GM21526 (cell line): ENCODE measurements at regions not wholly inside any gene's neighbourhood (a gene's known extent, or its start where the extent isn't known, plus 50 kb on each side); places are given as distances from the start of the nearest gene placed in this dataset.
A peak's percentile ranks its signal among the peaks of the same experiment; 100 is the strongest.
"Not testable (repeated sequence)": the region's sequence is repeated elsewhere in the genome, so short reads cannot be mapped to it uniquely, and the experiment has no call there.

Experiments used
- ATAC-seq: cut with Tn5 transposase; IDR thresholded peaks from one replicate; pipeline ENCODE4 v1.9.1; 2021; ENCODE audit warnings: moderate library complexity; ENCODE audit not compliant: unreplicated experiment, low FRiP score

DNA sequence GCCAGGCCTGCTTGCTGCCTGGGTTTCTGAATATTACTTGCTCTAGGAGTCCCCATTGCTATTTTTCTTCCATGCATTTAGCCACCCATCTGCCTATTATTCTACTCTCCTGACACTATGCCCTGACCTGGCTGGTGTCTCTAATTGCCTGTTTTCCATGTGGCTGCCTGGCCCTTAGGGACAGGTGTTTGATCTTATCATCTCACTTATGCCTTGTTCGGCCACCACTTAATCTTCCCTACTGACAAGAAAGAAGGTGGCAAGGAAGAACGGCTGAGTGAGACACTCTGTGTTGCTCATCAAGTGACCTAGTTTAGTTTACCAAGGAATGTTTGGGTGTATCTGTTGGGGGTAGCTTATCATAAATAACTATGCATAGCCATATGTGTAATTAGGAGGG, 50.4 kb upstream of the RAPH1 start:
- ATAC-seq, result no peak

DNA sequence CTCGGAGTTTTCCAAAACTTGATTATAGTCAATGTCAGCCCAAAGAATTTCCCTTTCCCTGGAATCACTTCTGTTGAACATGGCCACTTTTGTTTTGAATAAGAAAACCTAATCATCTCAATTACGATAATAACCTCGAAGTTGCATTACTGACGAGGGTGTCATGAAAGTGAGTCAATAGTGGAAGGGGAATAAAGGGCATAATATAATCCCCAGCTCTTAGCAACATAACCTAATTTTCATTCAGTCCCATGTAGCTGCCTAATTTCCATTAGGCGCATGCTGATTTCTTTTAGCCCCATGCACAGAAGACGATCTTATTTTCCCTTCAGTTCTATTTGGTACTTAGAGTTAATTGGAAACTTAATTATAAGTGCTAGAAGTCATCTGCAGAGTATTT, 51.1 kb upstream of the RAPH1 start:
- no peak for ATAC-seq

DNA sequence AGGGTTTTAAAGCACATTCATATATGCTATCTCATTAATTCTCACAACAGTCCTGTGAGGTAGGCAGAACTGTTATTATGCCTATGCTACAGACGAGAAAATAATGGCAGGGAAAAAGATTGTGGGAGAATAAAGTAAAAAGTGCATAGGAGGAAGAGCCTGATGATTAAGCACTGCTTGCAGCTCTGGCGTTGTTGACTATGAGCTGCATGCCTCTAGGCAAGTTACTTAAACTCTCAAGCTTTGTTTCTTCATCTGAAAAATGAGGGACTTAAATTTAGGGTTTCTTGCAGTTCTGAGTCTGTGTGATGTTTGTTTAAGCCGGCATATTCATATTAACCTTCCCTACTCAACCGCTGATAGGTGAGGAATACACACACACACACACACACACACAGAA, 51.6 kb upstream of the RAPH1 start:
- no peak for ATAC-seq

DNA sequence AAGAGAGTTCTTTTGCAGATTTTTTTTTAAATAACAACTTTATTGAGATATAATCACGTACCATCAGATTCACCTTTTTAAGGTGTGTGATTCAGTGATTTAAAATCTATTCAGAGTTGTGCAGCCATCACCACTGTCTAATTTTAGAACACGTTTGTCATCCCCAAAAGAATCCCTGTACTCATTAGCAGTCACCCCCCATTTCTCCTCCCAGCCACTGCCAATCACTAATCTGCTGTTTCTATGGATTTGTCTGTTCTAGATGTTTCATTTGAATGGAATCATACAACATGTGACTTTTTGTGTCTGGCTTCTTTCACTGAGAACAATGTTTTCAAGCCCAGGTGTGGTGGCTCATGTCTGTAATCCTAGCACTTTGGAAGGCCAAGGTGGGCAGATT, 55.4 kb upstream of the RAPH1 start:
- no peak for ATAC-seq

DNA sequence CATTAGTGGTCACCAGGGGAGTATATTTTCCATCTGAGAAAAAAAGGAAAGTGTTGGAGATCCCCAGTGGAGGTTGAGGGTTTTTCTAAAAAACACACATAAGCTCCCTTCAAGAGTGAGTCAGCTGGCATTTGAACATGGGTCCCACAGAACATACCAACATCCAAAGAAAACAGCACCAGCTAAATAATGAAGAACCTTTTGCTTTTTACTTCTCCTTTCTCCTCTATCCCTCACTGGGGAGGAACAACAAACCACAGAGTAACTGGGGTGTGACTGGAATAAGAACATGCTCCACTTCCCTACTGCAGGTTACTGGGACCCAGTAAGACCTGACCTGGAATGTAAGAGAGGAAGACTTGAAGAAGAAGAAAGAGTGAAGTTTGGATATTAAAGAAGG, 56.5 kb upstream of the RAPH1 start:
- no peak for ATAC-seq

DNA sequence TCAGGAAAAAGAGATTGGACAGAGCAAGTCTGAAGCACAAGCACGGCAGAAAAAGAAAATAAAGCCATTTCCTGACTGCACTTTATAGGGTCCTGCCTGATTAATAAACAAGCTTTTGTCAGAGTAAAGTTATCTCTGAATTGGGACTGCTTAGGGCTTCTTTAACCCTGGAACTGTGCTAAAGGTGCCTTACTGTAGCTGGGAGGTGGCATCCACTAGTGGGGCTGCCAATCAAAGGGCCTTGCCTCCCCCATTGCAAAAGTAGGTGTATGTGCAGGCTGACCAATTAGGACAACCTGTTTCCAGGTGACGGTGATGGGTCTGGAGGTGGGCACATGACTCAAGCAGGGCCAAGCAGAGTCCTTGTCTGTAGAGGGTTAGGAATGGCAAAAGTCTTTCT, 57.4 kb upstream of the RAPH1 start:
- ATAC-seq, result no peak

DNA sequence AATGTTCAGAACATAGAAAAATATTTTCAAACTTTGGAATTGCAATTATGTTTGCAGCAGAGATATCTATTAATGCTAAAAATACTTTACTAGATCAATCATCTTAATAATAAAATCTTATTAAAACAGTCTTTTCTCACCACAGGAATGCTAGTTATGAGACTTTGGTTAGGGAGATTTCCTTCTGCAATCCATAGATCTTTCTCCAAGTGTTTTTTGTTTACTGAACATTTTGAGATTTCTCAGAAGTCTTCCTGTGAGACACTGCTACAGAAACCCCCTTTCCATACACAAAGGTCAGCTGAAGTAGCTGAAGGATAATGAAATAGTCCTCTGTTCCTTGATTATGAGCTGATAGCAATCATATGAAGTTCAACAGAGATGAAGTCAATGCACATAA, 59.4 kb upstream of the RAPH1 start:
- ATAC-seq, result no peak

DNA sequence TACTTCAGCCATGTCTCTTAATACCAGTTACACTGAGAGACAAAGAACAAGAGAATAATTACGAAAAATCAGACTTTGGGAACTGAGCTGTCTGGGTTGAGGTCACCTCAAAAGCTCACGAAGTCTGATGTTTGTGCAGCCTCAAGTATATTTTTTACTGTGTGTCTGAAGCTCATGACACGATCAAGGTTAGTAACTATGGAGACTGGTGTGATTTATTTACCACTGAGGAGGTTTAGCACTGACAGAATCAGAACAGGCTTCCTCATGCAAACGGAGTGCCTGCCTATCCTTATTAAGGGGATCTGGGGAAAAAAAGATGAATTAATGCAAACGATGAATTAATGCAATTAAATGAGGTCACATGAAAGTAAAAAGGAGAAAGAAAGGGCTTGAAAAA, 61.1 kb upstream of the RAPH1 start:
- ATAC-seq, result no peak

DNA sequence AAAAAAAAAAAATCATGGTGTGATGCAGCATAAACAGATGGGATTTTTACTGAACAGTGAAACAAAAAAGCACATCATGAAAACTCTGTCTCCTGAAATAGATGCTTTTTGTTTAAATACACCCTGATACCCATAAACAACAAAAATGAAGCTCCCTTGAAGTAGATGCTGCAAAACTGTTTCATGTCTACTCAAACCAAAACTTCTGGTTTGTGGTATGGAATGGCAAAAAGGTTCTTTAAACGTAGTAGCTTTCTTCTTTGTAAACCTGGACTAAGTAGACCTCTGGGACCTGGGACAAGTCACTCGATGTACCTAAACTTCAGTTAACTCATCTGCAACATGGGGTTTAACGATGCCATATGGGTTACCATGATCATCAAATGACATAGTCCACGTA, 64.4 kb upstream of the RAPH1 start:
- ATAC-seq, result peak; percentile 38

DNA sequence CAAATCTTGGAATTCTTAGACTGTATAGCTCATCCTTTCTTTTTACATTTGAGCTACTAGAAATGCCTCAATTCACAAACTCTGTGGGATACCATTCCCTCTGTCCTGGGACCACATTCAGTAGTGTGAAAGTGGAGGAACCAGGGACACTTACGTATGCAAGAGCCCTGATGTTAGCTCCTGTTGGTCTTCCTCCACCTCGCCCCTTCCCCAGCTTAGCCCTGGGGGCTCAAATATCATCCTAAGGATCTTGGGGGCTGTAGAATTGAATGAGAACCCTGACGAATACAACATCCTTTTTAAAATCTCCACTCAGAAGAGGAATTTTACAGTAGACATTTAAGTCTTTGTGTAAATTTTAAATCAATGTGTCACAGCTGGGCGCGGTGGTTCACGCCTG, 65.2 kb upstream of the RAPH1 start:
- ATAC-seq, result no peak

DNA sequence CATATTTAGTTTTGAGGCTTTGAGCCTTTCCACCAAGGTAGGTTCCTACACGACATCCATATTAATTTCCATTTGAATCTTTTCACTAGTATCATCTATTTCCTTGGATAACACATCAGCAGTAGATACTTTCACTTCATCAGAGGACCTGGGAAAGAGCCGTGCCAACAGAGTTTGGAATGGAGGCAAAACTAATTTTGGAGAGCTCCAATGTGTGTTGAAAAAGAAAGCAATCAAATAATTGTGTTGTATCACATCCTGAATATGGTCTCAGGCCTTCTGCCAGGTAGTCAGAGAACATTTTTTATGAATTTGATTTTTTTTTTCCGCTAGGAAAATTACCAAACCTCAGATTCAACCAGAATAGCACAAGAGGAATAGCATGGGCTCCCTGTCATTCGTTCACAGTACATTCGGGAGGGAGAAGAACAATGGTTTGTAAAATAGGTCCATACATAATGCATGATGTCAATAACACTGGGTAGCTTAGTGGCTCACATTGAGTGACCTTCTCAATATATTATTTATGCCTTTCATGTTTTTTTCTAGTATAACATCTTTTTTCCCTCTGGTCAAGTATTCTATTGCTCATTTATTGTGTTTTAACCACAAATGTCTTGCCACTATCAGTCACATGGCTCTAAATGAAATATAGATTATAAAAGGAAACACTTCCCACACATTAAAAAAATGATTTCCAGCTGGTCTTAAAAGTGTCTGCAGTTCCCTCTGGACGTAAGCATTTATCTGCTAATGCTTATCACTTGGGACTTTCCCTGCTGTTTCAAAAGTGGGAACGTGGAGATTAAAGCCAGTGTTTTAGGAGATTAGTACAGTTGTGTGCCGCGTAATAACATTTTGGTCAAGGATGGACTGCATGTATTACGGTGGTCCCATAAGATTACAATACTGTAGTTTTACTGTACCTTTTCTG, 68.6 kb upstream of the RAPH1 start:
- ATAC-seq, result no peak

DNA sequence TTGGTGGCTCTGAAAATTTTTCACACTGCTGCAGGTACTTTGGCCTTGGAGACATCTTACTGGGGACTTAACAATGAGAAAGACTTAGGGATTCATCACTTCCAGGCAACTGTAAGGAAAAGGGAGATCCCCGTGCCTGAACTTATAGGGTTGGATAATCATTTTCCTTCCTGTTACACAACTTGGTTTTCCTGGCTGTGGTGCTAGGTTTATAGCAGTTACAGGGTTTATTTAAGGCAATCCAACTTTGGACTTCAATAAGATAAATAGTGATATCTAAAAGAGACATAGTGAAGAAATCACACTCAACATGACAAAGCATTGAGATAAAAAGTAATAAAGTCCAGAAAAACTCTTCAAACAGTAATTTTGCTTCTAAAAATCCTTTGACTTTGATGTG, 70.2 kb upstream of the RAPH1 start:
- no peak for ATAC-seq

DNA sequence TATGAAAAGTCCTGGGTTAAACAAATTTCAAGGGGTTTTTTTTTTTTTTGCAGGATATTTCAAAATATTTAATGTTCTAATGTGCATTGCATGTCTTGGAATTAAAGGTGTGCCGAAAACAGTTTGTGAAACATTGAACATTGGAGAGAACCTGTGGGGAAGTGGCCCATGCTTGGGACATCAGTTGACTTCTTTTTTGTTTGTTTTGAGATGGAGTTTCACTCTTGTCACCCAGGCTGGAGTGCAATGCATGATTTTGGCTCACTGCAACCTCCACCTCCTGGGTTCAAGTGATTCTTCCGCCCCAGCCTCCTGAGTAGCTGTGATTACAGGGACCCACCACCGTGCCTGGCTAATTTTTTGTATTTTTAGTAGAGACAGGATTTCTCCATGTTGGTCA, 71.0 kb upstream of the RAPH1 start:
- no peak for ATAC-seq

DNA sequence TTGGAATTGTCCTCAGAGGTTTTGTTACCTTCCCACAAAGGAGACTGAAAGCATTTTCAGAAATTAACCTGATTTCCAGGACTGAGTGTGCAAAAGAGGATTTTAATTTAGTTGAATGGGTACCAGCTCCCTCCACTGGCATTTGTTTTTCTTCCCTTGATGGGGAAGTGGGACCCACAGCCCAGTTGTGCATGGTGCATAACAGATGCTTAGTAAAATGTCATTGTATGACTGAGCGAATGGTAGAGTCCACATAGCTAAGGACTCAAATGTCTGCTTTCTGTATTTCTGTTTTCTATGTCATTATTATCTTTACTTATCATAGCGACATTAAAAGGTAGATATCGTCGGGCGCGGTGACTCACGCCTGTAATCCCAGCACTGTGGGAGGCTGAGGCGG, 75.5 kb upstream of the RAPH1 start:
- ATAC-seq, result no peak

DNA sequence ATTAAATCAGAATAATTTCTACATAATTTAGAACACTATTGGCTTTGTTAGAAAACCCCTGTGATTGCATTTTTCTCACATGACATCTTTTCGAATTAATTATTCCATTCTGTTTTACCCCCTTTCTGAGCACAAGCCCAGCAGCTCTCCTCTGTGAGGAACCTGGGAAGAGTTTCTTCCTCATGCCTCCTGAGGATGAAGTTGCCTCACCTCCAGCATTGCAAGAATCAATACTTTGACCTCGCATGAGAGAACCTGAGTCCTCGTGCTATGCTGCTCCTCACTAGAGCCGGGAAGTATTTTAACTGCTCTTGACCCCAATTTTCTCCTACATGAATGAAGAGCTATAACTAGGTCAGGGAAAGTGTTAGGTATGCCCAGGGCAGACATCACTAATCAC, 77.1 kb upstream of the RAPH1 start:
- no peak for ATAC-seq

DNA sequence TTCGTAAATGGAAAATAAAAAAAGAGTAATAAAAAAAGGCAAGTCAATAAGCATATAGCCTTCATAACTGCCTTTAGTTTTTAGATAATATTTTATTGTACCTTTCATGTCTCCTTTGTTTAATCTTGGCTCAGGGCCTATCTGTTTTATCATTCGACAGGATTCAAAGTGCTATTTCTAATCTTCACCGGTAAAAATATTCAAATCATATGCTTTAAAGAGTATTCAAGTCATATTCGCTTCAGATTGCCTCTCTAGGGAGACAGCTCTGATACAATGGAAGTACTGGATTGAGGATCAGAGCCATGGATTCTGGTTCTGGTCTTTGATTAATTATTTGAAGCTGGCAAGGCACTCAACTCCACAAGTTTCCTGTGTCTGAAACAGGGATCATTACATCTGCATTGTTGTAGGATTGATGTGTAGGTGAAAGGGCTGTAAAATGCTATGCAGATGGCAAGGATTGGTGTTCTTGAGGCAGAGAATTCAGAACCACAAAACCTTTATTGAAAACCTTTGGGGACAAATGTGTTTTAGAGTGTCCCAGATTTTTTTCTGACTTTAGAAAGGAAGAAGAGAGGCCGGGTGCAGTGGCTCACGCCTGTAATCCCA, 84.3 kb upstream of the RAPH1 start:
- no peak for ATAC-seq

DNA sequence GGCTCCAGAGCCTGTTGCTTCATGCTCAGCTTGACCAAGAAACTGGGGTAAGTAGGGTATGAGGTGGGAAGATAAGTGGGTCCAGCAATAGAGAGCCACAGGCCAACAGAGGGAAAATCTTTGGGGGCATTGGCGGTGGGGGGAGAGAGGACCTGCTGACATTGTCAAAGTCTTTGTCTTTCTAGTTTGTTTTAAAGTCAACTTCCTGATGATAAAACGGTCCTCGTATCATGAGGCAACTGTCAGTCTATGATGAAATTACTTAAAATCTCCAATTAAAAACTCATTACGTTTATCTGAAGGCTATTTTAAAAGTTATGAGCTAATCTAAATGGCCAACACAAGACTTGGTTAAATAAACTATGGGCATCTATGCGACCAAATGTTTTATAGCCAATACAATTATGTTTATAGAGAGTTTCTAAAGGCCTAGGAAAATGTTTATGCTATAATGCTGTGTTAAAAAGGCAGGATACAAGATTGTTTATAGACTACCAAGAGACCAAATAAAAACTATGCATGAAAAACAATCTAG, 84.4 kb upstream of the CD28 start:
- ATAC-seq, result no peak

DNA sequence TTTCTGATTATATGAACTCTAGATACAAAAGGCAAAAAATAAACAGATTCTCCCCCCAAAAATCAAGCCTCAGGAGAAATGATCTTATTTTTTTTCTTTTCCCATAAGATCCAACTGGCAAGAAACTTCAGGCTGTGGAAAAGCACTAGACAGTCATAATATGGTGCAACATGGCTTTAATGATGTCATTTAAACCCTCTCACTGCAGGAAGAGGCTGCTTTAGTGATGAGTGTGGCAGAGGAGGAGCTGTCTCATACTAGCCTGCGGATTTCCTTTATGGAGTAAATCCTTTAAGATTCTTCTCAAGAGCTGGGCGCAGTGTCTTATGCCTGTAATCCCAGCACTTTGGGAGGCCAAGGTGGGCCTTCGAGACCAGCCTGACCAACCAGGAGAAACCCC, 83.3 kb upstream of the CD28 start:
- ATAC-seq, result no peak

DNA sequence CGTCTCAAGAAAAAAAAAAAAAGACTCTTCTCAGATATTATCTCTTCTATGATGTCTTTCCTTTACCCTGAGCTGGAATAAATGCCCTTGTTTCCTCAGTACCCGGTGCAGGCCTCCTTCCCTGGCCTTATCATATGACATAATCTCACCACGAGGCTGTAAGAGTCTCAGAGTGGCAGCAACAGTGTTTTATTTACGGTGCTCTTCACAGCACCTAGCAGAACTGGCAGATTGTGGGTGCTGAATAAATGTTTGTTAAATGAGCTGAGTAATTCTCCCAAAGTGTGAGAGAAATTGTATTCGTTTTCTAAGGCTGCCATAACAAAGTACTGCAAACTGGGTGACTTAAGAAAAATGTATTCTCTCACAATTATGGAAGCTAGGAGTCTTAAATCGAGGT, 82.8 kb upstream of the CD28 start:
- ATAC-seq, result no peak

DNA sequence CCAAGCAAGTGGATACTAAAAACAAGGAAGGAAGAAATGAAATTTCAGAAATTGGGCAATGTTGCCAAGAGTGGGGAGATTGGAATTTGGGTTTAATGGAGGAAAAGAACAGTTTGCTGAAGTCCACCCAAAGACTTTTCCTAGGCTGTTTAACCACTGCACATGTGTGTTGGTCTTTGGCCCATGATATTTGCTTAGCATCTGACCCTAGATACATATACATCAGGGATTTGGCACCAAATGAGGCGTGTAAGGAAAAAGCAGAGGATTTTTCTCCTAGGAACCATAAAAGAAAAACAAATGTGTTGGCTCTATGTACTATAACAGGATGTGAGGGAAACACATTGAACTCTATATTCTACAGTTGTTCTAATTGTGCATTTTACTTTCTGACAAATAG, 80.7 kb upstream of the CD28 start:
- no peak for ATAC-seq

DNA sequence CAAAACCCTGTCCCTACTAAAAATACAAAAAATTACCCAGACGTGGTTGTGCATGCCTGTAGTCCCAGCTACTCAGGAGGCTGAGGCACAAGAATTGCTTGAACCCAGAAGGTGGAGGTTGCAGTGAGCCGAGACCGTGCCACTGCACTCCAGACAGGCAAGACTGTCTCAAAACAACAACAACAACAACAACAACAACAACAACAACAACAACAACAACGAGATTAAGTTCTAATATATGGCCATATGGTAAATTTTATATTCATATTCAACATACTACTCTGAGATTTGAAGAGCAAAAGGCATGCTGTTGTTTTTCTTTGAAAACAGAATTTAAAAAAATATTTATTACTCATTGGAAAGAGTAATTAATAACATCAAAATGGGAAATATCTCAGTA, 80.2 kb upstream of the CD28 start:
- not testable (repeated sequence) for ATAC-seq
